GM12864 (cell line): ENCODE measurements at regions not wholly inside any gene's neighbourhood (a gene's known extent, or its start where the extent isn't known, plus 50 kb on each side); places are given as distances from the start of the nearest gene placed in this dataset.

Source experiments
- DNase-seq: peaks from one replicate; pipeline ENCODE4 v3.0.0-alpha.2; 2011; ENCODE audit warnings: low read depth
- H3K4me3 ChIP-seq: 2 replicates; pipeline ENCODE4 v1.5.1; 2011; ENCODE audit warnings: mild to moderate bottlenecking, low read depth, low read length, control low read depth
- TF ChIP-seq, protein P1 (sequence below): IDR thresholded peaks from 2 replicates; pipeline ENCODE4 v1.5.1; 2011; ENCODE audit warnings: low read depth, mild to moderate bottlenecking, moderate library complexity, low read length, control low read depth, inconsistent platforms; ENCODE audit errors: missing control alignments

DNA sequence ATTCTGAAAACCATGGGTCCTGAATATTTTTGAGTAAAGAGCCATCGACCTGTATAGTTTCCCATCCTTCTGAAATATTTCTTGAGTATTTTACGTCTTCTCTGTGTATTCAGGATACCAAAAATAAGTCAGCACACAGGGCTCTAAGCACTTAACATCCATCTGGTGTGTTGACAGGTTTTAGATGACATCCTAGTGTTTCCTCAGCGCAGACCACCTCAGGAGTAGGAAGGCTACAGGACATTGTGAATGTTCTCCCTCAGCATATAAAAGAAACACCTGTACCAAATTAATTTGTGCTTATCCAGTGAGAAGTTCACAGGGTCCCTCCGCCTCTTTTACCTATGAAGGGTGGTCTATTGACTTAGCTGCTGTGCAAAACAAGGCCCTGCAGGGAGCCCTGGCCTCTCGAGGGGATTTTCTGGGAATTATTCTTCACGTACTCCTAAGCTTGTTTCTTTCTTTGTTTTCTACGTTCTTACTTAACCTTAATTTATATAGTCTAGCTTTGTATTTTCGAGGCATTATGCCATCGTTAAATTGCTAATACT lies 241.8 kb downstream of the FBXO8 start:
- TF ChIP-seq, protein P1, sequence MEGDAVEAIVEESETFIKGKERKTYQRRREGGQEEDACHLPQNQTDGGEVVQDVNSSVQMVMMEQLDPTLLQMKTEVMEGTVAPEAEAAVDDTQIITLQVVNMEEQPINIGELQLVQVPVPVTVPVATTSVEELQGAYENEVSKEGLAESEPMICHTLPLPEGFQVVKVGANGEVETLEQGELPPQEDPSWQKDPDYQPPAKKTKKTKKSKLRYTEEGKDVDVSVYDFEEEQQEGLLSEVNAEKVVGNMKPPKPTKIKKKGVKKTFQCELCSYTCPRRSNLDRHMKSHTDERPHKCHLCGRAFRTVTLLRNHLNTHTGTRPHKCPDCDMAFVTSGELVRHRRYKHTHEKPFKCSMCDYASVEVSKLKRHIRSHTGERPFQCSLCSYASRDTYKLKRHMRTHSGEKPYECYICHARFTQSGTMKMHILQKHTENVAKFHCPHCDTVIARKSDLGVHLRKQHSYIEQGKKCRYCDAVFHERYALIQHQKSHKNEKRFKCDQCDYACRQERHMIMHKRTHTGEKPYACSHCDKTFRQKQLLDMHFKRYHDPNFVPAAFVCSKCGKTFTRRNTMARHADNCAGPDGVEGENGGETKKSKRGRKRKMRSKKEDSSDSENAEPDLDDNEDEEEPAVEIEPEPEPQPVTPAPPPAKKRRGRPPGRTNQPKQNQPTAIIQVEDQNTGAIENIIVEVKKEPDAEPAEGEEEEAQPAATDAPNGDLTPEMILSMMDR: no peak
- no peak for DNase-seq
- no peak overlapping the region for H3K4me3 ChIP-seq

DNA sequence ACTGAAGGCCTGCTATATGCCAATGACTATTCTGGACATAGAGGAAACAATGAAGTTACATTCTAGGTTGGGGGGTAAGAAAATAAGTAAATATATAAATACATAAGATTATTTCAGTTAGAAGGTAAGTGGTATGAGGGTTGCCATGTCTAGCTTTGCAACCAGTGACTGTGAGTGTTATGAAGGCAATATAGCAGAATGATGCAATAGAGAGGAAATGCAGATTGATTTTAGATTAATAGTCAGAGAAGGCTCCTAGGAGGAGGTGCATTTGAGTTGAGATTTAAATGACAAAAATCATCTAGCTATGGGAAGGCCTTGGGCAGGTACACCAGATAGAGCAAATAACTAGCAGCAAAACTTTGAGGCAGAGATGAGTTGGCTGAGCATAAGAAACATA lies 243.2 kb downstream of the FBXO8 start:
- no peak for DNase-seq
- TF ChIP-seq, protein P1: no peak
- no peak overlapping the region for H3K4me3 ChIP-seq

DNA sequence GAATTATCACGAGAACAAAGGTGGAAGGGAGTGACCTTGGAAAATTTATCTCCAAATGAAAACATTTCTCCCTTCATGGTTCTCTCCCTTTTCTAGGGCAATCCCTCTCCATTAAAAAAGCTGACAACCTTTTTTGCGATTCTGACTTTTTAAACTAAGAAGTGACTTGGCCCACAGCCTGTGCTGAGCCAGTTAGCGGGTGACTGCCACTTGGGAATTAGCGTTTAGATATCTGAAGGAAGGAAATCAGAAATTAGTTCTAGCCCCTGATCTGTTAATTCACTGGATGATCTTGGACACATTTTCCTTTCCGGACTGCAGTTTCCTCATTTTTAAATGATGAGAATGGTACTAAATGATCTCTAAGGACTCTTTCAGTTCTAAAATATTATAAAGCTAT lies 245.0 kb downstream of the FBXO8 start:
- TF ChIP-seq, protein P1: no peak
- no peak overlapping the region for H3K4me3 ChIP-seq
- no peak for DNase-seq

DNA sequence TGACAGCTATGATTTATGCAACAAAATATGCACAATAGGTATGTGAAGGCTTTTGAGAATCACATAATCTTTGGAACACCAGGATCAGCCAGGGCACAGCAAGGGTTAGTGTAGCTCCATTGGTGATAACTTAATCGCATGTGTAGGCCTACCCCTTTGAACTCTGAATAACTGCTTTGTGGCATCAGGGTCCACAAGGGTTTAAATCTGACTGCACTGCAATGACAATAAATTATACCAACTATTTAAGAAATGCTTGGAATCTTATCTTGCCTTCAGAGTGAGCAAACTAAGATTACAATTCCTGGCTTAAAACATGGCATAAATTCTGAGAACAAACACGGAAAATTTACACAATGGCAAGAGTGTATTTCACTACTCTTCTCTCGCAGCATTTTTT lies 245.8 kb downstream of the FBXO8 start:
- TF ChIP-seq, protein P1: no peak
- DNase-seq: no peak
- no peak overlapping the region for H3K4me3 ChIP-seq

DNA sequence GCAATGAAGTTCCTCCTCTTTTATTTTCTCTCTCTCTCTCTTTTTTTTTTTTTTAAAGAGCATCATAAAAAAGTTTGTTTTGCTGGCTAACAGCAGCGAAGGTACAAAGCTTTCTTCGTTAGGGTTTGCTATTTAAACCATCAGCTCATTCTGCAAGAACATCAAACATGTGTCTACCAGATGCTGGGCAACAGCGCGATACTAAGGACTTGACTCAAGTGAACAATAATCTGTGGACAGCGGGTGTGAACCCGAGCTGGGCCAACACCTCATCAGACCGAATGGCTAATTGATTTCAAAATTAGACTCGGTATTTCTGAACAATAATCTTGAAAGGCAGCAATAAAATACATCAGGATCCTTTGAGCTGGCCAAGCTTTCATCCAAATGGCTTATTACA lies 246.4 kb downstream of the FBXO8 start:
- no peak for DNase-seq
- TF ChIP-seq, protein P1: no peak
- H3K4me3 ChIP-seq: no peak overlapping the region

DNA sequence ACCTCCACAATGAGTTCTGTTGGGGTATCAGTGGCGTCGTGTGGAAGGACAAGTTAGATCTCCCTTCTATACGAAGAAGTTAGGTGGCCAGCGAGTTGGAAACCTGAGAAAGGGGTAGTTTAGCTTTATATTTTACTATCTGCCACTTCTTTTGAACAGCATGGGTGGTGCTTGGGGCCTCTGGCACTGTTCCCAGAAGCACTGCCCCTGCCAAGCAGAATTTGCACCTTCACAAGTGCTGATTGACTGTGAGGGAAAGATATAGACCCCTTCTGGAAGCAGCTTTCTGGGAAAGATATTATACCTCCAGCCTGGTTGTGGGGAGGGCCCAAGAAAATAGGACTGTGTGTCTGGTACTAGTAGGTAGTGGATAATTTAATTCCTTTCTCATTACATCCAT lies 246.9 kb downstream of the FBXO8 start:
- DNase-seq: no peak
- no peak overlapping the region for H3K4me3 ChIP-seq
- TF ChIP-seq, protein P1: no peak

DNA sequence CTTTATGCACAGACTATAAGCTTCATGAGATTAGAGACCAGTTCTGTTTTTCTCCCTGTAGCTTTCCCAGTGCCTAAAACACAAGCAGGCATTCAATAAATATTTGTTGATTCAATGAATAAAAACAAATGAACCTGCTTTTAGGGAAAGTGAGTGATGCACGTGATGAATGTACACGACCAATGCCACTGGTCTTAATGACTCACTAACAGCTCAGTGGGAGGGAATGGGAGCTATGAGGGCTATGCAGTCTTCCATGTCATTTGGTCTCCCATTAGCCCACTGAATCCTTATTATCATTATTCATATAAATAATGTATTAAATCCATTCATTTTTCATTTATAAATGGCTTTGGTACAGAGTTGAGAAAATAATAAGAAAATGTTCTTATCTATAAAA lies 247.4 kb downstream of the FBXO8 start:
- TF ChIP-seq, protein P1: no peak
- no peak for DNase-seq

More for the DNA sequence above, 247.4 kb downstream of the FBXO8 start:
- H3K4me3 ChIP-seq: no peak overlapping the region
